HG03342 (cell line): ENCODE measurements at regions not wholly inside any gene's neighbourhood (a gene's known extent, or its start where the extent isn't known, plus 50 kb on each side); places are given as distances from the start of the nearest gene placed in this dataset.

Source experiments
- ATAC-seq: cut with Tn5 transposase; IDR thresholded peaks from one replicate; pipeline ENCODE4 v1.9.1; 2021; ENCODE audit warnings: mild to moderate bottlenecking, moderate library complexity; ENCODE audit not compliant: unreplicated experiment

- ATAC-seq: no peak
Observed at GRCh38 chr15:47412136-47412535, 305.2 kb upstream of the SEMA6D start.

DNA sequence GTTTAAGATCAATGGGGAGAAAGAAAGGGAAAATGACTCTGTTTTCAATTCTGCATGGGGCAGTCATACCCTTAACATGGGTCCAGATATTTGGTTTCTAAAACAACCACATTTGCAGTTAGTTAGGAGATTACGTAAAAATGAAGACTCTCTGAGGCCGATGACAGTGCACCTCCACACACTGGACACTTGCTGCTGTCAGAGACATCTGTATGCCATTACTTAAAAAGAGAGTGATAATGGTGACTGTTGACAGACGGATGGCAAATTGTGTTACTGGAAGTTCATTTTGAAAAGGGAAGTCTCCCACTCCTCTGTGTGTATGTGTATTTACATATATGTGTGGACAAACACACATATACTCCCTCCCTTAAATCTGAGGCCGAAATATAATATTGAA is 304.5 kb upstream of the SEMA6D start:
- ATAC-seq: no peak

GRCh38 chr15:47414207-47414606 is 303.1 kb upstream of the SEMA6D start:
- no peak for ATAC-seq

GRCh38 chr15:47415539-47415971 is 301.8 kb upstream of the SEMA6D start:
- ATAC-seq: no peak

DNA sequence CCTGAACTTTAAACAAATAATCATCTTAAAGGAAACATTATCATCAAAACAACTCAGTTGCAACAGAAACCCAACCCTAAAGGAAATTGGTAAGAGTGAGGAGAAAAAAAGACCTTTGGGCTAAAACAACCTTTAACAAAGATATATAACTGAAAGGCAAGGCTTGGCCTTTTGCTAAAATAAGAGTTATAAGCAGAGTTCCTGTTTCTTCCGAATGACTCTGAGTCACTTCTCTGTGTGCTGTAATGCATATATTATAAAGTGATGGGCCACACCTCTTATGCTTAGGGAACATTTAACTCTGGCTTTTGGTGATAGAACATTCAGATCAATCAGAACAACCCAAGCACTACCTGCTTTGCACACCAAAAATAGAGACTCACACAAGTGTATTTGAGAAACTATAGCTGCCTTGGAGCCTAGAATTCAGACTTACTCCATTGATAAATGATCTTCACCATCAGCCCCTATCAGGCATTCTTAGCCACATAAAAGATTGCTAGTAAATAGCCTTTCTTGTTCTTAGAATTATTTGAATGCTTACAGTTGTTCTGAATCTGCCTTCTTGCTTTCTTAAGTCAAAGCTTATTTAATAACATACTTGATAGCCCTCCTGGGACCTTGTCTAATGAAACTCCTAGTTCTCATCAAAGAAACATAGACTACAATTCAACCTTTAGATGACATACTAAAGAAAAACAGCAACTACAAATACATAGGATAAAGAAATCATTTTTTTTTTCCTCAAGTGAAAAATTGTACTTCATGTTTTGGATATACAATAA is 294.2 kb upstream of the SEMA6D start:
- no peak for ATAC-seq

DNA sequence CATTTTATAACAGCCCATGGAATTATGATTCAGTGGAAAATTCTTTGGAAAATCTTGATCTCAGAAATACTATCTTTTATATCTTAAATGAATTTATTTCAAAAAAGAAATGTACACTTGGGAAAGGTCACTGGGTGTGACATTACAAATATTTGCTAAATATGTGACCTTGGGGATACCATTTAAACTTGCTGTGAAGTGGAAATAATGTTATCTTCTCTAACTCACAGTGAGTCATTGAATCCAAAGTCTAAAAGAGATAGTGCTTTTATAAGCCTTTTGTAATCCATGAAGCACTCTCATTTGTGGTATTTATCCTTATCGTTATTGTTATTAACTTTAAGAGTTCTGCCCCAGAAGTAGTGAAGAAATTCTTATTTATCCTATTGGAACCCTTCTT is 289.8 kb upstream of the SEMA6D start:
- ATAC-seq: no peak

- ATAC-seq: no peak
Observed at GRCh38 chr15:47429376-47429775, 287.9 kb upstream of the SEMA6D start.

DNA sequence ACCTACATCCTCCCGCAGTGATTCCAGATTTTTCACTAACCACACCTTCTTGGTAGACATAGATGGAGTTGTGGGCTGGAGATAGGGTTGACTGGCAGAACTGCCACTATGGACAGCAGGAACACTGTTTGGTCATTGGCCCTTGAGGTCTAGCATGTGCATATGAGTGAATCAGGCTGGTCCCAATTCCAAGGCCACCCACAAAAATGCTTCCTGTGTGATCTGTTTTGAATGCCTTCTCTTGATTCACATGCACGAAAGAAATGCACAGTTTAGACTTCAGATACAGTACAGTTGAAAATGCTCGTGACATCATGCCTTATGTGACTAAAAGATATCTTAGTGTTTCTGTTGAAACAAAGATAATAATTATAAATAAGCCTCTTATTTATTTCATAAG is 285.8 kb upstream of the SEMA6D start:
- no peak for ATAC-seq

- no peak for ATAC-seq
Observed at GRCh38 chr15:47432826-47433225, 284.5 kb upstream of the SEMA6D start.

DNA sequence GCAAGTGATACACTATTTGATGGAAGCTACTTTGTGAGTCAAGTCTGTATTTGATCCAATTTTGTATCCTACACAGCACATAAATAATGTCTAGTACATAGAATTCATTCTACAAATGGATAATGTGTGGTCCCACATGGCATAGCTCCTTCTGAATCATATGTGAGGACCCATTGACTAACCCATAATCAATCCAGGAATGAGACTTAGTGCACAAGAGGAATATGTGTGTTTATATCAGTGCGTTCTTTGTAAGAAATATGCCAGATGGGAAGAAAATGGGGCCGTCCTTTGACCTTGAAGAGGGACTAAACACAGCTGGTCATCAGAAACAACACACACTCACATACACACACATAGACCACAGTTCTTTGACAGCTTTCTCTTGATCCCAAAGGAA is 282.7 kb upstream of the SEMA6D start:
- no peak for ATAC-seq

- ATAC-seq: no peak
Observed at GRCh38 chr15:47437491-47437890, 279.8 kb upstream of the SEMA6D start.

- no peak for ATAC-seq
Observed at GRCh38 chr15:47439146-47440111, 277.9 kb upstream of the SEMA6D start.

GRCh38 chr15:47442371-47442770 is 274.9 kb upstream of the SEMA6D start:
- ATAC-seq: no peak

DNA sequence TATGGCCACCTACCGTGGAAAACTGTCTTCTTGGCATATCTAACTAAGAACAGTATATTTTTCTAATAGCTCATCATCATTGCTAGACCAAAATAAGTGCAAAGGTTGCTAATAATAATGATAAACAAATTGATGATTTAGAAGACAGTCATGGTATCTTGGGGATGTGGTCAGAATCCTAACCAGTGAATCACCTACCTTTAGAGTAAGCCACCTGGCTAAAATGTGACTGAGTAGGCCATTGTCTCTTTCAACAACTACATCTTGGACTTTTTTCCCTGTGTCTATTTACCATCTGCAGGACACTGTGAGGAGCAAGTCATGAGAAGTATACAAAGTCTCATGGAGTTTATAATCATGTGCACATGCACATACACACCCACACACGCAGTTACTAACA is 273.5 kb upstream of the SEMA6D start:
- ATAC-seq: no peak

DNA sequence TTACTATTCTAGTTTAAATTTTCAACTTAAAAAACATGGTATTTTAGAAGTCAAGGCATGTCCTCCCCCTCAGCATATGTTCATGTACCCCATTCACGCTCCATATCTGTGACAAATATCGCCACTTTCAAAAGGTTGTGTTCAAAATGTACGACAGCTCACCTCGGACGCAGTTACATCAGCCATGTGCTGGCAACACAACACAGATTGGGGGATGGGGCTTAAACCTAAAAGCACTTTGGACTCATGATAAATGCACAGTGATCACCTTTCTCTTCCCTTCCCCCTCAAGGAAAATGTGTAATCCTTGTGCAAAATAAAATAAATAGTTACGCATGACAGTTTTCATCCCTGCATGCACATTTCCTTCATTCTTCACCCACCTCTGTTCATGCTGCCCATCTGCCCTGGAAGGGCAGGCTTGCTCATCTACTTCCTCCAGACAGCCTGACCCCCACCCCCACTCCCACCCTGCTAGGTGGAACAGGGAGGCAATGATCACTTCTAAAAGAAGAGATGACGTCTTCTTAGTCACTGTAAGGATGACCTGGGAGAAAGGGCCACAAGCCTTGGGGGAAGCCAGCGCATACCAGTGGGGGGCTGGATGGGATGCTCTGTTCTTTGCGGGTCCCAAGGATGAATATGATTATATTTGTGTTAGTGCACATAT is 271.4 kb upstream of the SEMA6D start:
- ATAC-seq: no peak

GRCh38 chr15:47460795-47461573 is 256.3 kb upstream of the SEMA6D start:
- ATAC-seq: no peak

DNA sequence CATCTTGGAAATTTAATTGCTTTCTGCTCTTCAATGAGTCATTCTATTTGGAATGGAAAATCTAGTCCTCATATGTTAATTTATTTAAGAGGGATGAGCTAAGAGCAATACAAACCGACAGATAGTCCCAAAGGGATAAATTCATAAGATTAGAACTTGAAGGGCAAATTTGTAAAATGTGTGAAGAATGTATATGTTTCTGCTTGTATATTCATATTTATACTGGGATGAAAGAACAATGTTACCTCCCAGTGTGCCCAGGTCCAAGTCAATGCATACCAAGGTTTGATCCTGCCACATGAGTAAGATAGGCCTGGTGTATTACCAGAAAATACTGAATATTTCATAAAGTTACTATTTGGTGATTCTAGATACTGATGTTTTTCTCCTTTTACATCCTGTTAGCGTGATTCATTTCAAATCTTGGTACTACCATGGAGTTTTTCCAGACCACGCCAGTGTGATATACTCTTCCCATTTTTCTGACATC is 255.6 kb upstream of the SEMA6D start:
- ATAC-seq: no peak

GRCh38 chr15:47466357-47466756 is 250.9 kb upstream of the SEMA6D start:
- no peak for ATAC-seq

GRCh38 chr15:47470983-47471382 is 246.3 kb upstream of the SEMA6D start:
- no peak for ATAC-seq

GRCh38 chr15:47473106-47473725 is 244.1 kb upstream of the SEMA6D start:
- no peak for ATAC-seq
